GM18867 (cell line): ENCODE measurements at regions not wholly inside any gene's neighbourhood (a gene's known extent, or its start where the extent isn't known, plus 50 kb on each side); places are given as distances from the start of the nearest gene placed in this dataset.
"Not testable (repeated sequence)": the region's sequence is repeated elsewhere in the genome, so short reads cannot be mapped to it uniquely, and the experiment has no call there.

ENCODE experiments used
- ATAC-seq: cut with Tn5 transposase; IDR thresholded peaks from one replicate; pipeline ENCODE4 v1.9.1; 2021; ENCODE audit warnings: mild to moderate bottlenecking, moderate library complexity; ENCODE audit not compliant: unreplicated experiment

DNA sequence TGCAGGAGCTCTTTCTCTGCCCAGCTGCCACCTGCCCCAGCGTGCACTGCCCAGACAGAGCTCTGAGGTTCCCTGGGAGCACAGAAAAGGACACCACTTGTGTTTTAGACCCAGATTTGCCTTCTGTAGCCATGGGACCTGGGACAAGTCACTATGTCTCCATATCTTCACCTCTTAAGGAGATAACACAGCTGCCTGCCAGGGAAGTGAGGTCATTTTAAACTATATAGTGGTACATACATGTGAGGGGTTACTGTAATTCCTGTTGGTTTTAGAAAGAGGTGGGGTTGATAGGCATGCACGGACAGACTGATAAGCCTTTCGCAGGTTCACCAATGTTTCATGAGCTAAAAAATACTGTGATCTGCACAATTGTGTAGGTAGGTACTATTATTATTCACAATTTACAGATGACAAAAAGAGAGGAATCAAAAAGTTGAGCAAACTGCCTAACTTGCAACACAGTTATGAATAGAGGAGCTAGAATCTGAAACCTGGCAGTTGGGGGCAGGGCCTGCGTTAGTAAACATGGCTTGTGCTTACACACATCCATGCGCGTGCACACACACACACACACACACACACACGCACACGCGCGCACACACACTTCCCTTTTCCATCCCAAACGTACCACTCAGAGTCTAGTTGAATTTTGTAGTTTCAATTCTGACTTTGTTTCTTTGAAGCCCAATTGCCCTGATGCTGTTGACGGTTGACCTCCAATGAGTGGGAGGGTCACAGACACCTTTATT, 193.6 kb downstream of the FAM43A start:
- no peak for ATAC-seq

DNA sequence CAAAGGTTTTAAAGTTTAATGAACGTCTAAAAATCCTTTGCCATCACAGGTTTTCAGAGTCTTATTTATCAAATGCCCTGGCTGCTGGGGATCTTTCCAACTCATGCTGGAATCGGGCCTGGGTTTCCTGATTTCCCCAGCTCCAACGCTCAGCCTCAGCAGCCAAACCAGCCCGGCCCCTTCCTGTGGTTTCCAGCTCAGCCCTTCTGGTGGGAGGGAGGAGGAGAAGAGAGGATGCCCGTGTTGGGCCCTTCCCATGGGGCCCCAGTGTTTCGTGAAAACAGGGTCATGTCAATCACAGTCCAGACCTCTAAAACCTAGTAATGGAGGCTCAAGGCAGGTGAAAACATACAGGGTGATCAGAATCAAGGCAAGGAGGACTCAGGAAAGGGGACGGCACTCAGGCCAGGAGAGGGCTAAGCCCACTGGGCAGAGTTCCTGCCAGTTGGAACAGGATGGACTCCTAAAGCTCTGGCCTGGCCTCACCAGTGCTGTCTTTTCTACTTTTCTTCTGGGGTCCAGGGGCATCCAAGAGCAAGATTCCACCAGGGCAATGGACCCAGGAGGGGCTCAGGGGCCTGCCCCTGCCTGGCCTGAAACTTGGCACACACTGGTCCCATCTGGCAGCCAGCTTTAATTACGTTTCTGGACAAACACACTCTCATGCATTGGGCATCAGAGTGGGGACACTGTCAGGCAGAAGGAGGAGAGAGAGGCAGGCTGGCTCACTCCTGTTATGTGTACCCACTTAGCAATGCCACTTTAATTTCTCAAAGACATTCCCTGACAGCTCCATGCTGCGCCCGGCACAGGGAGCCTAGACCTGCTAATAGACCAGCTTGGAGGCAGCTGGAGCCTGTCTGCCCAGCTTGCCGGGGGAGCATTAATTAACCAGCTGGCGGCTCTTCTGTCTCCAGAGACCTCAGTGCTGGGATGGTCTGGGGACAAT, 194.6 kb downstream of the FAM43A start:
- no peak for ATAC-seq

DNA sequence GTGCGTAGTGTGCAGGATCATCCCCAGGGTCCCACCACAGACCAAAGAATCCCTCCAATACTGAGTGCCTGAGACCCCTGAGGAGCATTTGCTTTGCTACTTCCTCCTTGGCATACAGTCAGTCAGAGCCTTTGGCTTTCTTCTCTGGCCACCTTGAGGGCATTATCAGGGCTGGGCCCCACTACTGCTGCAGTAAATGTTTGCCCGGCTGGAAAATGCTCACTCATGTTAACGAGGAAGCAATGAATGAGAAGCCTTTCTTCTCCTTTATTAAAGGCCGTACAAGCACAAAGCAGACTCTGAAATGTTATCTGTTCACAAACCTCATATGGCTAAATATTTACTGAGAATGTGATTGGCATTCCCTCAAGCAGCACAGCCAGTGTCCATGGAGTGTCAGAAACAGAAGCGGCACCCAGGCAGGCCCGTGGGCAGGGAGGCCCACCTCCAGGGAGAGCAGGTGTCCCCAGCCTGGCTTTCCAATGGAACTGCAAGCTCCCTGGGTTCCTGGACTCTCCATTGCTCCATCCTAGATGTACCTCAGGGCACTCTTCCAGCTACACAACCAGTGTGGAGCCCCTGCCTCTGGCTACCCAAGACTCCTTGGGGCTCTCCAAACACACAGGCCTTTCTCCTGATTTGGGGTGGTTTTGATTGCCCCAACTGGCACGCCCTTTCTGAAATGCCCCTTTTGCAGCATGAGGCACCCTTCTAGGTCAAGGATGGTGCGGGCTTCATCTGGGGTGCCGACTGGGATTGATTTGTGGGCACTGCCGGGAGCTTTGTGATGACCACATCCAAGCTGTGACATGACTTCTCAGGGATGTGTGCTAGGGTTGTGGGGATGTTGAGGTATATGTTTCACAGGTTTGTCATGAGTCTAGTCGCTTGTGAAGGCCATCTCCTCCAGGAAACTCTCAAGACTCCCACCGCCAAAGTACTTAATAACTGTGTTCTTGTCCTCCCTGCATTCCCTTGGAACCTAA, 195.6 kb downstream of the FAM43A start:
- no peak for ATAC-seq

DNA sequence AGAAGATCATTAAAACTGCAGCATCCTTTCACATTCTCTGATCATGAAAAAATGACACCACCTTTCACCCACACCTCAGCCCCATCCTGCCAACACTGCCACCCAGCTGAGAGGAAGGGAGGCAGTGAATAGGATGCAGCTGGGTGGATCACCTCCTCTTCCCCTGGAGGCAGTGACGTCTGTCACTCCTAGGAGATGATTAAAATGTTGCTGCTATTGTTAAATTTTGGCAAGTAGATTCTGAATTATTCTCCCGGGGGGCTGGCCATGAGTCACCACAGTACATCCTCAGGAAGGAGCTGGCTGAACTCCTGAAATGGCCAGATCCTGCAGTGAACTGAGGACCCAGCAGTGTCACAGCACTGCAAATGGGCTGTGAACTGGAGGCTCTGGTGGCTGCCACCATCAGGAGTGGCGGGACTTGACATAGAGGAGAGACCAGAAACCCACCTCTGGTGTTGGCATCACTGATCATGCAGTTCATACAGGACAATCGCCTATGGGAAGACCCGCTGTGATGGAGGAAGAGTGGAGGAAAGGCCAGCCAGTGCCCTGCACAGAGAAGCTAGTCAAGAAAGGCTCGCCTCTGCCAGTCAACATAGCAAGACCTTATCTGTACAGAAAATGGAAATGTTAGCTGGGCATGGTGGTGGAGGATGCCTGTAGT, 199.1 kb downstream of the FAM43A start:
- no peak for ATAC-seq

DNA sequence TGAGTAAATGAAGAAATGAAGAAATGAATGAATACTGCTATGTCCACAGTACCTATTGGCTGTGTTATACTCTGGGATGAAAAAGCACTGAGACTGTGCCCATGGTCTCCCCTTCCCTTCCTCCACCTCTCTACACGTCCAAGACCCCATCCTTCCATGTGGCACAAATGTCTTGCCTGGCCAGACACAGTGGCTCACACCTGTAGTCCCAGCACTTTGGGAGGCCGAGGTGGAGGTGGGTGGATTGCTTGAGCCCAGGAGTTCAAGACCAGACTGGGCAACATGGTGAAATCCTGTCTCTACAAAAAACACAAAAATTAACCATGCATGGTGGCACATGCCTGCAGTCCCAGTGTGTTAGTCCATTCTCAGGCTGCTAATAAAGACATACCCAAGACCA, 200.1 kb downstream of the FAM43A start:
- no peak for ATAC-seq

DNA sequence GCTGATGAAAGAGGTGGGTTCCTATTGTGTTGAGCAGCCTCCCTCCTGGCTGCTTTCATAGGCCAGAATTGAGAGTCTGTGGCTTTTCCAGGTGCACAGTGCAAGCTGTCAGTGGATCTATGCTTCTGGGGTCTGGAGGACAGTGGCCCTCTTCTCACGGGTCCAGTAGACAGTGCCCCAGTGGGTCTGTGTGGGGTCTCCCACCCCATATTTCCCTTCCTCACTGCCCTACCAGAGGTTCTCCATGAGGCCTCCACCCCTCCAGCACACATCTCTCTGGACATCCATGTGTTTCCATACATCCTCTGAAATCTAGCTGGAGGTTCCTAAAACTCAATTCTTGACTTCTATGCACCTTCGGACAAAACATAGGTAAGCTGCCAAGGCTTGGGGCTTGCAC, 201.2 kb downstream of the FAM43A start:
- no peak for ATAC-seq

DNA sequence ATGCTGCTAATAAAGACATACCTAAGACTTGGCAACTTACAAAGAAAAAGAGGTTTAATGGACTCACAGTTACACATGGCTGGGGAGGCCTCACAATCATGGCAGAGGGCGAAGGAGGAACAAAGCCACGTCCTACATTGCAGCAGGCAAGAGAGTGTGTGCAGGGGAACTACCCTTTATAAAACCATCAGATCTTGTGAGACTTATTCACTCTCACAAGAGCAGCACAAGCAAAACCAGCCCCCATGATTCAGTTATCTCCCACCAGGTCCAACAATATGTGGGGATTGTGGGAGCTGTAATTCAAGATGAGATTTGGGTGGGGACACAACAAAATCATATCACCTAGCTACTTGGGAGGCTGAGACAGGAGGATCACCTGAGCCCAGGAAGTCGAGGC, 202.4 kb downstream of the FAM43A start:
- ATAC-seq: not testable (repeated sequence)

DNA sequence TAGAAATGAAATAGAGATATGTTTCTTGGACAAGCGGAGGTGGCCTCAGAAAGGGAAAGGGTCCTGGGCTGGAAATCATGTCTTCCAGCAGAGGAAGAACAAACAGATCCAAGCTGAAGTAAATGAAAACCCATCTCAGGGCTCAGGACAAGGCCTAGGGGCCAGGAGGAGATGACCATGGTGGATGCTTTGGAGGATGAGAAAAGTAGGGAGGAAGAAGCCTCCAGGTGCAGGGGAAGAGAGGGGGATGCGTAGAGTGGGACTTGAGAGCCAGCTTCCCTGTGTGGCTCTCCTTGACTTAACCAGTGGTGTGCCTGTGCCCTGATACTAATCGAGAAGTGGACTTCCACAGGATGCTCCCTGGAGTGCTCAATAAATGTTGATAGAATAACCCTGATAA, 203.2 kb downstream of the FAM43A start:
- ATAC-seq: no peak

DNA sequence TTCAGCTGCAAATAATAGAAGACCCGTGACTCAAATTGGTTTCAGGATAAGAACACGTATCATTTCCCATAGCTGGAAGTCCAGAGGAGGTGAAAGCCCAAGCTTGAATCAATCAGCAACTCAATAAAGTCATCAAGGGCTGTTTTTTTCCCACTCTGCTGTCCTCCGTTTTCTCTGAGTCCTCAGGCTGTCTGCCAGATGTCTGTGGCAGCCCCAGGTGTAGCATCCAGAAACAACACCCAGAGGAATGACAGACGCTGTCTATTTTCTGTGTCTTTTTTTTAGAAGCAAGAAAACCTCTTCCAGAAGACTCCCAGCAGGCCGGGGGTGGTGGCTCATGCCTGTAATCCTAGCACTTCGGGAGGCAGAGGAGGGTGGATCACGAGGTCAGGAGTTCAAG, 204.4 kb downstream of the FAM43A start:
- no peak for ATAC-seq

DNA sequence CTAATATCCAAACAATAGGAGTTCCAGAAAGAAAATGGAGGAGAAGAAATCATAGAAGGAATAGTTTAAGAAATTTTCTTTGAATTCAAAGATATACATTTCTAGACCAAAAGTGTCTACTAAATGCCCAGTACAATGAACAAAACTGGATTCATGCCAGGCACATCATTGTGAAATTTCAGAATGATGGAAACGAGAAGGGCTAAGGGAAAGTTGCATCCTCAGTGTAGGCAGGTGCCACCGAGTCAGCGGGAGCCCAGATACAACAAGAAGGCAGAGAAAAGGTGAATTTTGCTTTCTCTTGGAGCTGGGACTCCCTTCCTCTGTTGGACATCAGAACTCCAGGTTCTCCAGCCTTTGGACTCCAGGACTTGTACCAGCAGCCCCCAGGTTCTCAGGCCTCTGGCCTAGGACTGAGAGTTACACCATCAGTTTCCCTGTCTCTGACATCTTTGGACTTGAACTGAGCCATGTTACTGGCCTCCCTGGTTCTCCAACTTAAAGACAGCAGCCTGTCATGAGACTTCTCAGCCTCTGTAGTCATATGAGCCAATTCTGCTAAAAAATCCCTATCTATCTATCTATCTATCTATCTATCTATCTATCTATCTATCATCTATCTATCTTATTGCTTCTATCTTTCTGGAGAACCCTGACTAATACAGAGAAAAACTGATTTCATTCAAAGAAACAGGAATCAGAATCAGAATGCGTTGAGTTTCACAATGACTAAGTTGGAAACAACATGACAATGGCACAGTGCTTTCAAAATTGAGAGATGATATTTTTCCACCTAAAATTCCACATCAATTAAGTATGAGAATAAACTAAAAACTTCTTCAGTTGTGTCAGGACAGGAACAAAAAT, 207.7 kb downstream of the FAM43A start:
- no peak for ATAC-seq

DNA sequence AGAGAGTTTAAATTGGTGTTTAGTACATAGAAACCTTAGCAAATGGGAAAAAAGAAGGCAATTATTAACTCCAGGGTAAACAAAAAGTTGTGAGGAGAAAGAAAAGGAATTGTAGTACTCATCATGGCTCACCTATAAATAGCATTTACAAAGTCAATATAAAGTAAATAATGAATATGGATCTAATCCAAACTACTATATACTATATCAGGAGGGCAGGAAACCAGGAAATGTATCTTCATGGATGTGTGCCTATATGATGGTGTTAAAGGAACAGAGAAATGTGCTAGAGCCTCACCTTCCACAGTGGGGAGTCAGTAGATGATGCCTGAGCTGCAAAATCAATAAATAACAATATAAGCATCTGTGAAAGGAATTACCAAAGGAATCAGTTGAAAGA, 208.9 kb downstream of the FAM43A start:
- no peak for ATAC-seq

DNA sequence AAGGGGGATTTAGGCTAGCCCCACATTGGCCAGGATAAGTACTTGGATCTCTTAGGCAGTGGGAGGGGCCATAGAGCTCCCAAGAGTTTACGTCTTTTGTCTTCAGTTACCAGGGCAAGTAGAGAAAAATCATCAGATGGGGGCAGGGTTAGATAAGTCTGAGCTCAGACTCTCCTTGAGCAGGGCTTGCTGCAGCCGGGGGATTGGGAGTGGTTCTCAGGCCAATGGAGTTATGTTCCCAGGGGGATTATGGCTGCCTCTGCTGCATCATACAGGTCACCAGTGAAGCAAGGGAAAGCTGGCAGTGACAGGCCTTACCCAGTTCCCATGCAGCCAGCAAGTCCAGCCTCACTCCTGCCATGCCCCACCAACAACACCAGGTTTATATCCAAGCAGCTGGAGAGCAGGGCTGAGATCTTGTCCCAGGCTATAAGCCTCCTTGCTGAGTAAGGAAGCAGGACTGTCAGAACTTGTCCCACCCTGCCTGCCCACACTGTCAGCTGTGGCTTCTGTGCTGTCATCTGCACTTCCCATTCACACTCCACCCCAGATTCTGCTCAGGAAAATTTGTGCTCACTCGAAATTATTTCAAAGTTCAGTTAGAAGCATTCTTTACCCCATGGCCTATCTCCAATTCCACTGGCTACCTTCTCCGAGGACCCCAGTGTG, 215.3 kb downstream of the FAM43A start:
- ATAC-seq: no peak

DNA sequence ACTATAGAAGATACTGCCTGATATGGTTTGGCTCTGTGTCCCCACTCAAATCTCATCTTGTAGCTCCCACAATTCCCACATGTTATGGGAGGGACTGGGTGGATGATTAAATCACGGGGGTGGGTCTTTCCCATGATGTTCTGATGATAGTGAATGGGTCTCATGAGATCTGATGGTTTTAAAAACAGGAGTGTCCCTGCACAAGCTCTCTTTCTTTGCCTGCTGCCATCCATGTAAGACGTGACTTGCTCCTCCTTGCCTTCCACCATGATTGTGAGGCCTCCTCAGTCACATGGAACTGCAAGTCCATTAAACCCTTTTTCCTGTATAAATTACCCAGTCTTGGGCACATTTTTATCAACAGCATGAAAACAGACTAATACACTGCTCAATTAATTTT, 217.8 kb downstream of the FAM43A start:
- not testable (repeated sequence) for ATAC-seq

DNA sequence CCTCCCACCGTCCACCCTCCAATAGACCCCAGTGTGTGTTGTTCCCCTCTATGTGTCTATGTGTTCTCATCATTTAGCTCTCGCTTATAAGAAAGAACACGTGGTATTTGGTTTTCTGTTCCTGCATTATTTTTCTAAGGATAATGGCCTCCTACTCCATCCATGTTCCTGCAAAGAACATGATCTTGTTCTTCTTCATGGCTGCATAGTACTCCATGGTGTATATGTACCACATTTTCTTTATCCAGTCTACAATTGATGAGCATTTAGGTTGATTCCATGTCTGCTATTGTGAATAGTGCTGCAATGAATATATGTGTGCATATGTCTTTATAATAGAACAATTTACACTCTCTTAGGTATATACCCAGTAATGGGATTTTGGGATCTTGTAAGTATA, 219.3 kb downstream of the FAM43A start:
- not testable (repeated sequence) for ATAC-seq

DNA sequence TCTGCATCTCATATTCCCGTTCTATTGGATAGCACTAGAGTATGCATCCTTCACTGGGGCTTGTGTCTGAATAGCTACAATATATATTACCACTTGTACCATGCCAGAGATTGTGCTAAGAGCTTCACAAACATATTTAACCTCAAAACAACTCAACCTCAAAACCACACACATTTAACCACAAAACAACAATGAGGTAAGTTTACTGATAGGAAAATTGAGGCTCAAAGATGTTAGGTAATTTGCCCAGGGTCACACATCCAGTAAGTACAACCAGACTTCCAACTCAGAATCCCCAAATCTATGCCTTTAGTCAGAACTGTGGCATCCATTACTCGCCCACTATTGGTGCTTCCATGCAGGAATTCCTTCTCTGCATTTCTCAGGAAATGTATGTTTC, 220.0 kb downstream of the FAM43A start:
- ATAC-seq: no peak

DNA sequence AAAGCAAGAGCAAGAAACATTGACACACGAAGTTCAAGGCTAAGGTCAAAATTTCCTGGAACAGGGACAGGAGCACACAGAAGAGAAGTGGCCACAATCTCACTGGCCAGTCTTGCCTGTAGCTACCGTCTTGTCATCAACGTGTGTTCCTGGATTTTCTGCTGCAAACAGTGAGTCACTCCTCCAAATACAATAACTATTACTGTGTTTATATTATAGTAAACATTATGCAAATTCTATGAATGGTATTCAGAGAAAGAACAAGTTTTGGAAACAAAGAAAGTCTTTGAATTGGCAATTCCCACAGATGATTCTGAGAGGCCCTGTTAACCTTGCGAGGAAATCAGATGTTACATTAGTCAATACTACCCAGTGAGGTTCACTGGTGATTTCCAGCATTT, 220.5 kb downstream of the FAM43A start:
- no peak for ATAC-seq

DNA sequence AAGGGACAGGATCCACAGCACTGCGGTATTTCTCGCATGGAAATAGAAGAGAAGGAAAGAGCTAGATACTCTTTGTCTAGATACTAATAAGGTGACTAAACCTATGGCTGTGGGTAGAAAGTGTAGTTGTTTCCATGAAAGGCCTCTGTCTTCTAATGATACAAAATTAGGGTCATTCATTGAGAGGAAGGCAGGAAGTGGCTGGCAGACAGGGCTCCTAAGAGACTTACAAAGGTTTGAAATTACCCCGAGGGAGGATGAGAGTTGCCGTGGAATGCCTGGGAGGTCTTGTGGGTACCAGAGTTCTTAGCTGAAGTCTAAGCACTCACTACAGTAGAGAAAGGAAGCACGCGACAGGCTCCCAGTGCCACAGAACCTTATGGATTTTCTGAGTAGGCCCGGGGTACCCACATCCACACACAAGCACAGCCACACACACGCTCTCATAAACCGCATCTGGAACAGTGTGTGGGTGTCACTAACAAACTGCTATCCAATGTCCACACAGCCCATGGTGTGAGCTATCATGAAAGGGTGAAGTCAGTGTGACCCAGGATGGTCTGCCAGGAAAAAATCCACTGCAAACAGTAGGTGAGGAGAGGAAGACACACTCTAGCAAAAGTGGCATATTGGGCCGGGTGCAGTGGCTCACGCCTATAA, 221.4 kb downstream of the FAM43A start:
- no peak for ATAC-seq

DNA sequence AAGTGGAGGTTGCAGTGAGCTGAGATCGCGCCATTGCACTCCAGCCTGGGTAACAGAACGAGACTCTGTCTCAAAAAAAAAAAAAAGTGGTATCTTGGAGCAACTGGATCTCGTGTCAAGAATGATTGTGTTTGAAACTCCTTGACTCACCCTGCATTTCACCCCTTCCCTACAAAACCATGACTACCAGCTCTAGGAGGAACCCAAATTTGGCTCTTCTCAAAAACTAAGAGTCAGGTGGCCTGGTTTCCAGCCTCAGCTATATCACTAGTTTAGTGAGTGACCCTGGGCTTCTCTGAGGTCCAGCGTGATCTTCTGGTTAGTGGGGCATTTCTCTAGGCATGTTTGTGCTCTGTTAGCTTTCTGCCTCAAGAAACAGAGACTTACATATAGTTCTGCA, 222.1 kb downstream of the FAM43A start:
- no peak for ATAC-seq
